ENCODE measurements at regions not wholly inside any gene's neighbourhood (a gene's known extent, or its start where the extent isn't known, plus 50 kb on each side); places are given as distances from the start of the nearest gene placed in this dataset.

DNA sequence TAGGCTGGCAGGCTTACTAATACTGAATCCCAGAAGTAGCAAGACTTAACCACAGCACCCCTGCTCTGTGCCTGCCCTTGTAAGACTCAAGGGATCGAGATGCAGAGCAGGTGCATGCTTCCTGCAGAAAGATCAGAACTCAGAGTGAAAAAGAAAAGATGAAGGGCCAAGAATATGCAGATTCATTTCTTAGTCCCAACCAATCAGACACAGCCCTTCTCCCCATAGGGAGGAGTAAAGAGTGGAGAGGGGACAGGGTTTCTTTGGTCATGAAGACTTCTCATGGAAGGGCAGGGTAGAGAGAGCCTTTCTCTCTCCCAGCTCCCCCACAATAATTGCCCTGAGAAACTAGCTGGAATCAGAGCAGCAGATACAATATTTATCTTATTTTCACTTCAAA, 105.6 kb upstream of the MB21D2 start:
- no peak for DNase-seq (ENCODE audit: low read depth)
- TF ChIP-seq, protein P1, sequence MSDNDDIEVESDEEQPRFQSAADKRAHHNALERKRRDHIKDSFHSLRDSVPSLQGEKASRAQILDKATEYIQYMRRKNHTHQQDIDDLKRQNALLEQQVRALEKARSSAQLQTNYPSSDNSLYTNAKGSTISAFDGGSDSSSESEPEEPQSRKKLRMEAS (IDR thresholded peaks at IDR 0.05; ENCODE audit: low read depth, low read length) = no peak
- TF ChIP-seq MYC (IDR thresholded peaks at IDR 0.05; ENCODE audit: low read depth, low read length) (no peak), POLR2A (IDR thresholded peaks at IDR 0.05; ENCODE audit: extremely low read depth, insufficient read length) (no peak)
- TF ChIP-seq, protein P2, sequence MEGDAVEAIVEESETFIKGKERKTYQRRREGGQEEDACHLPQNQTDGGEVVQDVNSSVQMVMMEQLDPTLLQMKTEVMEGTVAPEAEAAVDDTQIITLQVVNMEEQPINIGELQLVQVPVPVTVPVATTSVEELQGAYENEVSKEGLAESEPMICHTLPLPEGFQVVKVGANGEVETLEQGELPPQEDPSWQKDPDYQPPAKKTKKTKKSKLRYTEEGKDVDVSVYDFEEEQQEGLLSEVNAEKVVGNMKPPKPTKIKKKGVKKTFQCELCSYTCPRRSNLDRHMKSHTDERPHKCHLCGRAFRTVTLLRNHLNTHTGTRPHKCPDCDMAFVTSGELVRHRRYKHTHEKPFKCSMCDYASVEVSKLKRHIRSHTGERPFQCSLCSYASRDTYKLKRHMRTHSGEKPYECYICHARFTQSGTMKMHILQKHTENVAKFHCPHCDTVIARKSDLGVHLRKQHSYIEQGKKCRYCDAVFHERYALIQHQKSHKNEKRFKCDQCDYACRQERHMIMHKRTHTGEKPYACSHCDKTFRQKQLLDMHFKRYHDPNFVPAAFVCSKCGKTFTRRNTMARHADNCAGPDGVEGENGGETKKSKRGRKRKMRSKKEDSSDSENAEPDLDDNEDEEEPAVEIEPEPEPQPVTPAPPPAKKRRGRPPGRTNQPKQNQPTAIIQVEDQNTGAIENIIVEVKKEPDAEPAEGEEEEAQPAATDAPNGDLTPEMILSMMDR (IDR thresholded peaks at IDR 0.05; ENCODE audit: low read depth, low read length) = no peak
- no peak overlapping the region for H3K4me3 ChIP-seq (ENCODE audit: low read depth, low read length)

GRCh38 chr3:193028258-193028657, 110.6 kb upstream of the MB21D2 start:
- no peak for DNase-seq (ENCODE audit: low read depth)
- TF ChIP-seq POLR2A (IDR thresholded peaks at IDR 0.05; ENCODE audit: extremely low read depth, insufficient read length) (no peak), MYC (IDR thresholded peaks at IDR 0.05; ENCODE audit: low read depth, low read length) (no peak)
- TF ChIP-seq, protein P1 (IDR thresholded peaks at IDR 0.05; ENCODE audit: low read depth, low read length) = no peak
- TF ChIP-seq, protein P2 (IDR thresholded peaks at IDR 0.05; ENCODE audit: low read depth, low read length) = no peak

GRCh38 chr3:193029800-193030199, 112.1 kb upstream of the MB21D2 start:
- TF ChIP-seq POLR2A (IDR thresholded peaks at IDR 0.05; ENCODE audit: extremely low read depth, insufficient read length) (no peak), MYC (IDR thresholded peaks at IDR 0.05; ENCODE audit: low read depth, low read length) (no peak)
- TF ChIP-seq, protein P2 (IDR thresholded peaks at IDR 0.05; ENCODE audit: low read depth, low read length) = no peak
- TF ChIP-seq, protein P1 (IDR thresholded peaks at IDR 0.05; ENCODE audit: low read depth, low read length) = no peak
- DNase-seq (ENCODE audit: low read depth) = no peak
- H3K4me3 ChIP-seq (ENCODE audit: low read depth, low read length) = no peak overlapping the region

More at GRCh38 chr3:193028258-193028657, 110.6 kb upstream of the MB21D2 start:
- no peak overlapping the region for H3K4me3 ChIP-seq (ENCODE audit: low read depth, low read length)

DNA sequence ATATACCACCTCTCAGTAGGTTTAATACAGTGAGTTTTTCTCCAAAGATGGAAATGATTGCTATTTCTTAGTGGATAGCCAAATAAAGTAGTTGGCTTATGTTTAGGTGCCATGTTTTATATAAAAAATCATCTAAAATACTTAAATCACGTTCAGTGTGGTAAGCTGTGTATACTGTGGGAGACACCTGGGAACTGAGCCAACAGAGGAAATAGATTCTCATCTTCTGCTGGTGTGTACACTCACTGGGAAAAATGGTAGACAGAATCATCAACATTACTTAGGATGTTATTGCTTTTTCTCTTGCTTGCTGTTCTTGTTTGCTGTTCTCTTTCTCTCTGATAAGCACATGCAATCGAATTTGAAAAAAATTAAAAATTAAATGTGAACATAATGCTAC, 112.6 kb upstream of the MB21D2 start:
- DNase-seq (ENCODE audit: low read depth) = no peak
- TF ChIP-seq MYC (IDR thresholded peaks at IDR 0.05; ENCODE audit: low read depth, low read length) (no peak), POLR2A (IDR thresholded peaks at IDR 0.05; ENCODE audit: extremely low read depth, insufficient read length) (no peak)
- TF ChIP-seq, protein P2 (IDR thresholded peaks at IDR 0.05; ENCODE audit: low read depth, low read length) = no peak
- TF ChIP-seq, protein P1 (IDR thresholded peaks at IDR 0.05; ENCODE audit: low read depth, low read length) = no peak
- H3K4me3 ChIP-seq (ENCODE audit: low read depth, low read length) = no peak overlapping the region

GRCh38 chr3:193031911-193032310, 114.3 kb upstream of the MB21D2 start:
- TF ChIP-seq, protein P2 (IDR thresholded peaks at IDR 0.05; ENCODE audit: low read depth, low read length) = no peak
- TF ChIP-seq MYC (IDR thresholded peaks at IDR 0.05; ENCODE audit: low read depth, low read length) (no peak), POLR2A (IDR thresholded peaks at IDR 0.05; ENCODE audit: extremely low read depth, insufficient read length) (no peak)
- TF ChIP-seq, protein P1 (IDR thresholded peaks at IDR 0.05; ENCODE audit: low read depth, low read length) = no peak
- DNase-seq (ENCODE audit: low read depth) = no peak
- H3K4me3 ChIP-seq (ENCODE audit: low read depth, low read length) = no peak overlapping the region
